Mucosa of gallbladder (tissue), 1 donor: ENCODE measurements at regions not wholly inside any gene's neighbourhood (a gene's known extent, or its start where the extent isn't known, plus 50 kb on each side); places are given as distances from the start of the nearest gene placed in this dataset.
"Not testable (repeated sequence)": the region's sequence is repeated elsewhere in the genome, so short reads cannot be mapped to it uniquely, and the experiment has no call there.

Source experiments
- DNase-seq: peaks from one replicate; pipeline ENCODE4 v3.0.0-alpha.2; 2020; ENCODE audit warnings: low spot score
- donor health status: DM: no; HTN: no; CAD: no.

- no peak for DNase-seq
These were observed 305.1 kb upstream of the RIOK2 start for GRCh38 chr5:97488126-97488668.

- DNase-seq, result no peak
These were observed 306.2 kb upstream of the RIOK2 start for GRCh38 chr5:97489010-97489840.

- no peak for DNase-seq
These were observed 311.4 kb upstream of the RIOK2 start for GRCh38 chr5:97494465-97494864.

- no peak for DNase-seq
These were observed 312.3 kb upstream of the RIOK2 start for GRCh38 chr5:97495301-97495700.

GRCh38 chr5:97496037-97496436 lies 313.0 kb upstream of the RIOK2 start:
- DNase-seq, result no peak

GRCh38 chr5:97498657-97499056 lies 315.6 kb upstream of the RIOK2 start:
- DNase-seq, result no peak

GRCh38 chr5:97499605-97500004 lies 316.6 kb upstream of the RIOK2 start:
- no peak for DNase-seq

GRCh38 chr5:97501286-97501964 lies 318.4 kb upstream of the RIOK2 start:
- DNase-seq, result no peak

- no peak for DNase-seq
These were observed 318.9 kb upstream of the RIOK2 start for GRCh38 chr5:97501965-97502305.

- no peak for DNase-seq
These were observed 325.8 kb upstream of the RIOK2 start for GRCh38 chr5:97508864-97509263.

- DNase-seq, result not testable (repeated sequence)
These were observed 336.5 kb upstream of the RIOK2 start for GRCh38 chr5:97519565-97519964.

- DNase-seq, result not testable (repeated sequence)
These were observed 340.3 kb upstream of the RIOK2 start for GRCh38 chr5:97523336-97523735.

- DNase-seq, result no peak
These were observed 342.7 kb upstream of the RIOK2 start for GRCh38 chr5:97525780-97526179.

- DNase-seq, result no peak
These were observed 345.9 kb upstream of the RIOK2 start for GRCh38 chr5:97528941-97529340.

GRCh38 chr5:97529354-97529985 lies 346.4 kb upstream of the RIOK2 start:
- no peak for DNase-seq

GRCh38 chr5:97531549-97531948 lies 348.5 kb upstream of the RIOK2 start:
- DNase-seq, result no peak

GRCh38 chr5:97534166-97534565 lies 351.1 kb upstream of the RIOK2 start:
- DNase-seq, result peak; percentile 43

GRCh38 chr5:97536683-97537082 lies 353.6 kb upstream of the RIOK2 start:
- no peak for DNase-seq

- DNase-seq, result no peak
These were observed 355.9 kb upstream of the RIOK2 start for GRCh38 chr5:97538912-97539311.

GRCh38 chr5:97541864-97542263 lies 358.8 kb upstream of the RIOK2 start:
- DNase-seq, result no peak

- no peak for DNase-seq
These were observed 359.4 kb upstream of the RIOK2 start for GRCh38 chr5:97542469-97542868.

GRCh38 chr5:97543166-97543565 lies 360.1 kb upstream of the RIOK2 start:
- no peak for DNase-seq

GRCh38 chr5:97544240-97544639 lies 361.2 kb upstream of the RIOK2 start:
- no peak for DNase-seq
